Rectal smooth muscle tissue (tissue), 1 donor: ENCODE measurements at regions not wholly inside any gene's neighbourhood (a gene's known extent, or its start where the extent isn't known, plus 50 kb on each side); places are given as distances from the start of the nearest gene placed in this dataset.
"Not testable (repeated sequence)": the region's sequence is repeated elsewhere in the genome, so short reads cannot be mapped to it uniquely, and the experiment has no call there.

Source experiments
- H3K27ac ChIP-seq: one replicate; pipeline ENCODE4 v1.7.0; 2013; ENCODE audit warnings: low read depth, low read length, inconsistent platforms
- H3K27me3 ChIP-seq: one replicate; pipeline ENCODE4 v1.7.0; 2013; ENCODE audit warnings: low read length; ENCODE audit not compliant: control insufficient read depth, insufficient read depth
- H3K36me3 ChIP-seq: one replicate; pipeline ENCODE4 v1.7.0; 2013; ENCODE audit warnings: low read length; ENCODE audit not compliant: control insufficient read depth, insufficient read depth
- H3K4me1 ChIP-seq: one replicate; pipeline ENCODE4 v1.7.0; 2013; ENCODE audit warnings: low read length; ENCODE audit not compliant: control insufficient read depth, insufficient read depth
- H3K4me3 ChIP-seq: one replicate; pipeline ENCODE4 v1.7.0; 2013; ENCODE audit warnings: low read length
- H3K9ac ChIP-seq: one replicate; pipeline ENCODE4 v1.7.0; 2013; ENCODE audit warnings: low read length

GRCh38 chr7:68200051-68200670 is 1203.5 kb downstream of the TYW1 start:
- Histone ChIP-seq H3K36me3 (no peaks in the 10 kb centered on the region), H3K4me1 (no peaks in the 10 kb centered on the region), H3K27ac (no peak overlapping the region), H3K4me3 (no peak overlapping the region), H3K27me3 (no peaks in the 10 kb centered on the region), H3K9ac (no peak overlapping the region)

GRCh38 chr7:68203251-68203650 is 1206.6 kb downstream of the TYW1 start:
- Histone ChIP-seq H3K27ac (no peak overlapping the region), H3K4me3 (no peak overlapping the region), H3K36me3 (no peaks in the 10 kb centered on the region), H3K4me1 (no peaks in the 10 kb centered on the region), H3K27me3 (no peaks in the 10 kb centered on the region), H3K9ac (no peak overlapping the region)

GRCh38 chr7:68205826-68206225 is 1209.2 kb downstream of the TYW1 start:
- no peaks in the 10 kb centered on the region for H3K4me1 ChIP-seq

GRCh38 chr7:68206946-68207485 is 1210.4 kb downstream of the TYW1 start:
- no peak overlapping the region for H3K27ac ChIP-seq
- H3K27me3 ChIP-seq = no peaks in the 10 kb centered on the region
- no peak overlapping the region for H3K4me3 ChIP-seq
- H3K4me1 ChIP-seq = no peaks in the 10 kb centered on the region
- no peak overlapping the region for H3K9ac ChIP-seq
- H3K36me3 ChIP-seq = no peaks in the 10 kb centered on the region

More at GRCh38 chr7:68205826-68206225, 1209.2 kb downstream of the TYW1 start:
- H3K27ac ChIP-seq = no peak overlapping the region
- H3K9ac ChIP-seq = no peak overlapping the region
- H3K4me3 ChIP-seq = no peak overlapping the region
- no peaks in the 10 kb centered on the region for H3K36me3 ChIP-seq
- H3K27me3 ChIP-seq = no peaks in the 10 kb centered on the region

GRCh38 chr7:68207676-68208075 is 1211.0 kb downstream of the TYW1 start:
- Histone ChIP-seq H3K9ac (no peak overlapping the region), H3K4me3 (no peak overlapping the region), H3K4me1 (no peaks in the 10 kb centered on the region)

GRCh38 chr7:68209486-68209885 is 1212.9 kb downstream of the TYW1 start:
- no peak overlapping the region for H3K27ac ChIP-seq
- no peaks in the 10 kb centered on the region for H3K4me1 ChIP-seq

More at GRCh38 chr7:68207676-68208075, 1211.0 kb downstream of the TYW1 start:
- Histone ChIP-seq H3K27ac (no peak overlapping the region), H3K36me3 (no peaks in the 10 kb centered on the region), H3K27me3 (no peaks in the 10 kb centered on the region)

GRCh38 chr7:68213838-68214237 is 1217.2 kb downstream of the TYW1 start:
- no peaks in the 10 kb centered on the region for H3K36me3 ChIP-seq
- no peaks in the 10 kb centered on the region for H3K4me1 ChIP-seq
- H3K4me3 ChIP-seq = no peak overlapping the region
- no peak overlapping the region for H3K9ac ChIP-seq
- no peaks in the 10 kb centered on the region for H3K27me3 ChIP-seq
- no peak overlapping the region for H3K27ac ChIP-seq

More at GRCh38 chr7:68209486-68209885, 1212.9 kb downstream of the TYW1 start:
- no peak overlapping the region for H3K9ac ChIP-seq
- no peaks in the 10 kb centered on the region for H3K27me3 ChIP-seq
- no peak overlapping the region for H3K4me3 ChIP-seq
- H3K36me3 ChIP-seq = no peaks in the 10 kb centered on the region

GRCh38 chr7:68216051-68216450 is 1219.4 kb downstream of the TYW1 start:
- H3K36me3 ChIP-seq = no peaks in the 10 kb centered on the region
- H3K9ac ChIP-seq = no peak overlapping the region
- no peaks in the 10 kb centered on the region for H3K4me1 ChIP-seq
- H3K27ac ChIP-seq = no peak overlapping the region
- no peak overlapping the region for H3K4me3 ChIP-seq
- no peaks in the 10 kb centered on the region for H3K27me3 ChIP-seq

- Histone ChIP-seq H3K4me3 (no peak overlapping the region), H3K27ac (no peak overlapping the region), H3K9ac (no peak overlapping the region), H3K27me3 (no peaks in the 10 kb centered on the region), H3K36me3 (no peaks in the 10 kb centered on the region), H3K4me1 (no peaks in the 10 kb centered on the region)
Observed at GRCh38 chr7:68217426-68217825, 1220.8 kb downstream of the TYW1 start.

GRCh38 chr7:68218461-68218860 is 1221.8 kb downstream of the TYW1 start:
- Histone ChIP-seq H3K36me3 (no peaks in the 10 kb centered on the region), H3K4me1 (no peaks in the 10 kb centered on the region), H3K4me3 (no peak overlapping the region), H3K27me3 (no peaks in the 10 kb centered on the region), H3K27ac (no peak overlapping the region), H3K9ac (no peak overlapping the region)

- Histone ChIP-seq H3K27ac (no peak overlapping the region), H3K27me3 (no peaks in the 10 kb centered on the region), H3K9ac (no peak overlapping the region), H3K4me1 (no peaks in the 10 kb centered on the region), H3K4me3 (no peak overlapping the region), H3K36me3 (no peaks in the 10 kb centered on the region)
Observed at GRCh38 chr7:68222311-68222710, 1225.7 kb downstream of the TYW1 start.

- H3K27me3 ChIP-seq = no peaks in the 10 kb centered on the region
- no peaks in the 10 kb centered on the region for H3K4me1 ChIP-seq
- no peaks in the 10 kb centered on the region for H3K36me3 ChIP-seq
- no peak overlapping the region for H3K4me3 ChIP-seq
- H3K9ac ChIP-seq = no peak overlapping the region
- no peak overlapping the region for H3K27ac ChIP-seq
Observed at GRCh38 chr7:68224041-68224741, 1227.6 kb downstream of the TYW1 start.

- H3K36me3 ChIP-seq, H3K9ac ChIP-seq, H3K27me3 ChIP-seq, H3K4me3 ChIP-seq, H3K4me1 ChIP-seq, H3K27ac ChIP-seq: not testable (repeated sequence)
Observed at GRCh38 chr7:68231011-68231410, 1234.4 kb downstream of the TYW1 start.
